UCSD-AML1 (cell line): ENCODE measurements at regions not wholly inside any gene's neighbourhood (a gene's known extent, or its start where the extent isn't known, plus 50 kb on each side); places are given as distances from the start of the nearest gene placed in this dataset.

ENCODE experiments used
- DNase-seq: peaks from one replicate; lab custom pipeline; 2025; ENCODE audit not compliant: unreplicated experiment; lab: John Stamatoyannopoulos, UW

DNA sequence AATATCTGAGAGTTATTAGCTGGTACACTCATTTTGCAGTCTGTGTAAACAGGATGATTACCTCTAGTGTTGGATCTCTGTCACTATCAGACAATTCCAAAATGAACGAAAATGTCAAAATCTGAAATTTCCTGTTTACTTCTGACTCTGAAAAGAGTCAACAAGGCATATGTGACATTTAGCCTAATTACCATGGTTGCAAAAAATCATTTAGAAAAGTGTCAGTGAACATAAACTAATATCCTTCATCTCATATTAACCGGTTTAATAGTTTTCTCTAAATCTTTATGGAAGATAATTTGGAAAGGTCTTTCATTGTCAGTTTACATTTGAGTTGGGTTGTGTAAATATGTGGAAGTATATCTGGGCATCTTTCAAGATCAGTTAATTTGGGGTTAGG, 431.8 kb upstream of the HSF2 start:
- DNase-seq, result no peak

DNA sequence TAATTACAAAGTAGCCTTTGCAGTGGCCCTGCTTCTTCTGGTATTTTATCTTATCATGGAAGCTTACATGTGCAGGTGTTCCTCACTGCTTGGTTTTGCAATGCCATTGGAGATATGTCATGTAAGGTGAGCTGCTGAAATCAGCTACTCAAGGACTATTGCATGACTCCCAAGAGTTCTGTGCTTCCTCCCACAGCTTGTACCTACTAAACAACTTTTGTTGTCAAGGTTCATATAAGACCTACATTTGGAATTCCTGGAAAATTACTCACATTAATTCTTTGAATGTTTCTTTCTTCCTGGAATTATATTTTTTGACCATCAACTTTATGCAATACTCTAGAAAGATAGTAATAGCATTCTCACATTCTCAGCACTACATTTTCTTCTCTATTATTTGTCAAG, 427.5 kb upstream of the HSF2 start:
- no peak for DNase-seq

GRCh38 chr6:121984956-121985355, 414.5 kb upstream of the HSF2 start:
- DNase-seq, result no peak

GRCh38 chr6:121993362-121993761, 406.1 kb upstream of the HSF2 start:
- DNase-seq, result no peak

DNA sequence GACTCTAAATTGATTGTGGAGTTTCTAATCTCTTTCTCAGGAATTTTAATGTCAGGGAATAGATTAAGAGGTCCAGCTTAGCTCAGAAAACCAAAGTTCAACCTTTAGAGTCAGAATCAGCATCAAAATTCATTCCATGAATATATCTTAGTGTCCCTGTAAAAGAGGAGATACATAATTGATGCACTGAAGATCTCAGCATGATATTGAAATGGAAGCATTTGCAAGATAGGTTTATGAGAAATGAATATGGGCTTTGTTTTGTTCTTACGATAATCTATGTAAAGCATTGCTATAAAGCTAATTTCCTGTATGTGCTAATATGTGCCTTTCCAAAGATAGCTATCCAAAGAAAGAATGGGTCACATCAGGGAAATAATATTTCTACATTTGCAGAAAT, 404.5 kb upstream of the HSF2 start:
- DNase-seq, result no peak

DNA sequence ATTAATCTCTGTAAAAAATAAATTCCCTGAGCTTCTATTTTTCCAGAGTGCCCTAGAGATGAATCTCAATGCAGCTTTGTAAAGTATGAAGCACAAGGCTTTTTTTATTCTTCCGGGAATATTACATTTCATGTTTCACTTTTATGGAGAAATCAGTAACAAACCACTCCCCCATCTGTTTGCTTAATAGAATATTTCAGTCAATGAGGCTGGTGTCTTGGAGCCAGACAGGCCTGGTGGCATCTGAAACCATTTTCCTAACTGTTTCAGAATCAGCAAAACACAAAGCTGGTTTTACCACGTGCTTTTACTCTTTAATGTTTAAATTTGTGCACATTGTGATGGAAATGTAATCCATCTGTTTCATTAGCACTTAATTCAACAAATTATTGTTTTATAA, 400.8 kb upstream of the HSF2 start:
- no peak for DNase-seq

- DNase-seq, result no peak
Measured at GRCh38 chr6:121999456-122000065, 399.9 kb upstream of the HSF2 start.

GRCh38 chr6:122005661-122006060, 393.8 kb upstream of the HSF2 start:
- no peak for DNase-seq

DNA sequence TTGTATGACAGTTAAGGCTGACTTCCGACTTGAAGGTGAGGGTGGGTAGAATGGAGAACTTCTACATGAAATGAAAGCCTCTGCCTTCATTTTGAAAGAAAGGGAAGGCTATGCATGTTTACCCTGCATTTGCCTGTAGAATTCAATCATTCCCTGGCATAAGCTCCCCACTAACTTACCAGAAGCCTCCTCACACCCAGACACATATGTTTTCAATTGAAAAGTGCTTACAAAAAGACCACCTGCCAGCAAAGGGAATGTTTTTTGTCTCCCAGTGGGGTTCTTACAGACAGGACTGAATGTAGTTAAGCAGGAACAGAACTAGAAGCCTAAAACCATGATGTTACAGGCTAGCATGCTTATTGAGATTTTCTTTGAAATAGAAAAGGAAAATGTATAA, 392.1 kb upstream of the HSF2 start:
- no peak for DNase-seq

- no peak for DNase-seq
Measured at GRCh38 chr6:122008101-122008999, 391.1 kb upstream of the HSF2 start.

GRCh38 chr6:122009000-122009350, 390.5 kb upstream of the HSF2 start:
- DNase-seq, result no peak

DNA sequence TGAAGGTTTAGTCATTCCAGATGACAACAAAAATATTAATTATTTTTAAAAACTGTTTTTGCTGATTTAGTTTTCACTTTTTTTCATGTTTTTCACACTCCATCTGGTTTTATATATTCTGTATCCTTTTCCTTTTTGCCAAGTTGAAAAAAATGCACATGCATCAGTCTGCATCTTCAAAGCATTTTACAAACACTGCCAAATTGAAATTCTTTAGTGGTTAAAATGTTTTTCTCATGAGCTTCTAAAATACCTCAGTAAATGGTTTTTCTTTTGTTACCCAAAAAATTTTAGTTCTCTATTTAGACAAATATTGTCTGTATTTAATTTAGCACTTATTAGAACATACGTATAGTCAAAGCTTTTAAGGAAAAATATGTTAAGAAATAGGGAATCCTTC, 386.9 kb upstream of the HSF2 start:
- DNase-seq, result no peak

GRCh38 chr6:122014961-122015360, 384.5 kb upstream of the HSF2 start:
- DNase-seq, result no peak

DNA sequence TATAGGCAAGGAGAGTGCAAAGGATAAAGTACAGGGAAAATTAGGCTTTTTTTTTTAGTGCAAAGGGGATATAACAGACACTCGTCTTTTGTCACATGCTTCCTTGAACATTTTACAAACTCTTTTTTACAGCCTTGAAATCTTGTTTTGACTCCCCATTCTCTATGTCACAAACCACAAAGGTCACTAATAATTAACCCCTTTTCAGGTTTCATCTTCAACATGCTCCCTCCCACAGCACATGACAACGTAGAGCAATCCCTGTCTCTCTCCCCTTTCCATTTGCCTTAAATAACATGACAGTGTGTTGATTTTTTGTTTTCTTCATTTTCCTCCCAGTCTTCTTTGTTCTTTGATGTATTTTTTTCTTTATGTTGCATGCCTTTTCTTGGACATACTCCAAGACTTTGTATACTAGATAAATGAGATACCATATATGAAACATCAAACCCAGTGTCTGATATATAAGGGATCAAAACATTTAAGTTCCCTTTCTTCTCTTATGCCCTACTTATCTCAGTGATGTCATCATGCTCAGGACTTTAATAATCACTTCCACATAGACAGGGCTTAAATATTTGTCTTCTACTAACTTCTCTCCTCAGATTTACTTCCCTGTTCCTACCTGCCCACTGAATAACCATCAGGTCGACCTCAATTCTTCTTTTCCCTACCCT, 378.7 kb upstream of the HSF2 start:
- no peak for DNase-seq

DNA sequence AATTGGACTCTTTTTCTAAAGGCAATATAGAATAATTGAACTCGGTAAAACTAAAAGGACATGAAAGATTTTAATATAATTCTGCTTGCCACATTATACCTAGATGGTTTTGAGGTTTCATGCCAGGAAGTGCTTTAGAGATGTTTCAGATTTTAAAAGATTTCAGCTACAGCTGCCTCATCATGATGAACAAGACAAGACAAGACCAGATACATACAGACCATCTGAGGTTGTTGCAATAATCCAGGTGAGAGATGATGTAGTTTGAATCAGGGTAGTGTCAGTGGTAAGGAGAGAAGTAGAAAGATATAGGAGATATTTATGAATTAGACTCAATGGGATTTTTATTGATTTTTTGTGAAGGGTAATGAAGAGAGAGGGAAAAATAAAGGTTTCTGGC, 374.3 kb upstream of the HSF2 start:
- no peak for DNase-seq

DNA sequence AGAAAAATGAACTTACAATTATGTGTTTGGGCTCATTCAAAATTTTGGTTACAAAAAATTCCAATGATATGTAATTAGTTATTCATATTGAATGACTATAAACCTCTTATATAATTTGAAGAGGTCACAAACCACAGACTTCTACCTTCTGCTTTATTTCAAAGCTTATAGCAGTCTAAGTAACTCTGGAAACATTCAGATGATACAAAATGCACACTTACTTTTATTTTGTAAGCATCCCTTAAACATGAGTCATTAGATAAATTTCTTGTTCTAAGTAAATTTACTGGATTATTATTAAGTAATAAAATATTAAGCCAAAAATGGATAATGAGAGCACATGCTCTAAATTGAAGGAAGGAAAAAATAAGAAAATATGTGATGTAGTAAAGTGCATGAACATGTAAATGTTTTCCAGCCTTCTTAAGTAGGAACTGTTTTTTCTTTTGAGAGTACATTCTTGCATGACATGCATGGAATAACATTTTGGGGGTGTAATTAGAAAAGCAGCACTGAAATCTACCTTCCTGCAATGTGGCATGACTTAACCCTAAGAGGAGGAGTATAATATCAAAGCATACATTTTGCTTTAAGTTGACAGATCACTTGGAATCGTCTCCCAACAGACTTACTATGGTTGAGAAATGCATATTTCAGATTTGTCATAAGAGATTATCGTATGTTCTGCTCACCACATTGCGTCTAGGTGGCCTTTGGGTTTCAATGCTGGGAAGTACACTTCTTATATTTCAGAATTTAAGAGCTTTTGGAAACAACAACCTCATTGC, 372.7 kb upstream of the HSF2 start:
- DNase-seq, result no peak

DNA sequence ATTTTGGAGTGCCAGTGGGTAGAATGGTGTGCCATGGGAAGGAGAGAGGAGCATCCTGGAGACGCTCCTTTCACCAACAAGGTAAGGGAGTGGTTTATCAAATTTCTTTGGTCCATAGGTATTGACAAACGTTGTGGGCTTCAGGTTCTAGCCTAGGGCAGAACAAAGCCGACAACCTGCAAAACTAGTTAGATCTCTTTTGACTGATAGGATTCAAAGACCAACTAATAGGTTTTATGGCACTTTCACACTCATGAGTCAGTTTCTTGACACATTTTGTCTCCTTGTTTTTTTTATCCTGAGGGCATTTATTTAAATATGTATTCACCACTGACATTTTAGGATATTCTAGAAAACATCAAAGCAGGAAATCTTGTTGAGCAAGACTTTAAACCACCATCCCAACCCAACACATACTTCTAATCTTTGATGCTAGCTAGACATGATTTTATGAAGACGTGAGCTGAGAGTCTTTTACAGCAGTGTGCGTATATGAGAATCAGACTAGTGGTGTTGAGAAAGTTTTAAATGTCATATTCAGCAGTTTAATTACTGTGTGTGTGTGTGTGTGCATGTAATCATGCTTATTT, 370.4 kb upstream of the HSF2 start:
- DNase-seq, result no peak

- no peak for DNase-seq
Measured at GRCh38 chr6:122033564-122034181, 365.8 kb upstream of the HSF2 start.

GRCh38 chr6:122035173-122035572, 364.3 kb upstream of the HSF2 start:
- no peak for DNase-seq

DNA sequence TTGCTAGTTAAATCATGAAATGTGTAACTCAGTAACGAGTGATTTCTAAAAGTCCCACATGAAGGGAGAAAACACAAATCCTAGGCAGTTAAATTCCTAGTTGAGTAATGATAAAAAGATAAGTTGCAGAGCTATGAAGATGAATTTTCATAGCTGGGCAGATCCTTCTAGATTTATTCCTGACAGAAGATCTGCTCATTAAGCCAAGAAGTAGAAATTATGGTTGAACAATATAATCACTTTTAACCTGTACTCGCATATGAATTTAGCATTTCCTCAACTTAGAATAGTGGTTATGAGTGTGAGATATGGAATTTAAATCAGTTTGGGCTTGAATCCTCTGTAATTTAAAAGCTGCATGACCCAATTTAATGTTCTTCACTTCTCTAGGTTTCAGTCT, 359.2 kb upstream of the HSF2 start:
- no peak for DNase-seq

GRCh38 chr6:122042380-122042779, 357.1 kb upstream of the HSF2 start:
- DNase-seq, result no peak
